HL-60 (cell line): ENCODE measurements at regions not wholly inside any gene's neighbourhood (a gene's known extent, or its start where the extent isn't known, plus 50 kb on each side); places are given as distances from the start of the nearest gene placed in this dataset.

Source experiments
- GABPA ChIP-seq: IDR thresholded peaks from 2 replicates; pipeline ENCODE4 v1.6.1; 2012; ENCODE audit warnings: low read depth
- POLR2AphosphoS5 ChIP-seq: IDR thresholded peaks from 2 replicates; pipeline ENCODE4 v1.6.1; 2012; ENCODE audit warnings: low read depth
- REST ChIP-seq: IDR thresholded peaks from 2 replicates; pipeline ENCODE4 v1.6.1; 2012; ENCODE audit warnings: low read depth; ENCODE audit not compliant: insufficient replicate concordance
- TF ChIP-seq, protein P1 (sequence below): IDR thresholded peaks from one replicate; pipeline ENCODE4 v1.5.1; 2011; ENCODE audit warnings: low read length, control low read depth, inconsistent platforms; ENCODE audit not compliant: insufficient read depth

DNA sequence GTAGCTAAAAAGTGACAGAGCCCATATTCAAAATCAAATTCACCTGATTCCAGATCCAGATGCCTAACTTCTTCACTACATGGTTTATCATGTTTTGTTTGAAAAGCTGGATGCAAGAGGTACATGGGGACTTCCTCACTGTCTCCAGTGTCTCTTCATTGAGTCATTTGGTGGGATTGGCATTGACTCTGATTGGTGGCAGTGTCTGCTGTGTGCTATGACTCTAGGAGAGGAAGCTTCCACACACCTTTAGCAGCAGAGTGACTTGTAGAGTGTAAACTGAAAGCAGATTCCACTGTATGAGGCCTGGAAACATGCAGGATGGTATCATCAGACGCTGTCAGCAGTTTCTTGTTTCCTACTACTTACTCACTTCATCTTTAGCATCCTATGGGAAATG, 250.9 kb upstream of the SEMA6A start:
- TF ChIP-seq, protein P1, sequence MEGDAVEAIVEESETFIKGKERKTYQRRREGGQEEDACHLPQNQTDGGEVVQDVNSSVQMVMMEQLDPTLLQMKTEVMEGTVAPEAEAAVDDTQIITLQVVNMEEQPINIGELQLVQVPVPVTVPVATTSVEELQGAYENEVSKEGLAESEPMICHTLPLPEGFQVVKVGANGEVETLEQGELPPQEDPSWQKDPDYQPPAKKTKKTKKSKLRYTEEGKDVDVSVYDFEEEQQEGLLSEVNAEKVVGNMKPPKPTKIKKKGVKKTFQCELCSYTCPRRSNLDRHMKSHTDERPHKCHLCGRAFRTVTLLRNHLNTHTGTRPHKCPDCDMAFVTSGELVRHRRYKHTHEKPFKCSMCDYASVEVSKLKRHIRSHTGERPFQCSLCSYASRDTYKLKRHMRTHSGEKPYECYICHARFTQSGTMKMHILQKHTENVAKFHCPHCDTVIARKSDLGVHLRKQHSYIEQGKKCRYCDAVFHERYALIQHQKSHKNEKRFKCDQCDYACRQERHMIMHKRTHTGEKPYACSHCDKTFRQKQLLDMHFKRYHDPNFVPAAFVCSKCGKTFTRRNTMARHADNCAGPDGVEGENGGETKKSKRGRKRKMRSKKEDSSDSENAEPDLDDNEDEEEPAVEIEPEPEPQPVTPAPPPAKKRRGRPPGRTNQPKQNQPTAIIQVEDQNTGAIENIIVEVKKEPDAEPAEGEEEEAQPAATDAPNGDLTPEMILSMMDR = no peak
- TF ChIP-seq GABPA = no peak
- no peak for TF ChIP-seq POLR2AphosphoS5
- no peak for TF ChIP-seq REST
